ENCODE measurements at regions not wholly inside any gene's neighbourhood (a gene's known extent, or its start where the extent isn't known, plus 50 kb on each side); places are given as distances from the start of the nearest gene placed in this dataset.

DNA sequence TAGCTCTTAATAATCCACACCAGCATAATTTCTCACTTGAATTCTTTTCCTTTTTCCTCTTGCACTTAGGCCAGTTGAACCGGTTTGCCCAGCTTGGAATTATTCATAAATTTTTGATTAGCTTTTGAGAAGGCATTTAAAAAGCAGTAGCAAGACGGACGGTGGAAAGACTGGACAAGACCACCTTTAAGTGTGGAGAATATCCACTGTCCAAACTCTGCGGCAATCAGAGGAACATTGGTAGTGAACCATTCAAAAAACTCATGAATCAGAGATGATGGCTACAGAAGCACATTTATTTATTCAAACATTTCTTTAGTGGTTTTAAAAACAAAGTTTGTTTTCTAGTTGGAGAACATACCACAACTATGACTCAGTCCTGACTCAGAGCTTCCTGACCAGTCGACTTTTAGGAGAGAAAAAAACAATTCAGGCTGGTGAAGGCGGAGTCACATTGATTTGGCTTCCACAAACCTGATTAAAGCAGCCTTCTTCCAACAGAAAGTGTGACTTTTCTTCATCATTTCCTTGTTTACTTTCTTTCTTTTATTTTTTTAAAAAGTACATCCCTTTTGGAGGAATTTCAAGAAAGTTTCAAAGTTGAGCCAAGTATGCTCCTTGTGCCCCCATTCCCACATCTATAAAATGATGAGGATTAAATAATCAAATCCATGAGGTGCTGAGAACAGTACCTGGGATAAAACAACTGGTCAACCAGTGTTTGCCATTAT lies 128.8 kb downstream of the ADSS2 start:
- Histone ChIP-seq H3K4me3 (ENCODE audit: low read depth in 1 of 2, low read length in 1 of 2) (peak overlapping the region; percentile 60), H3K27me3 (no peaks in the 10 kb centered on the region), H3K4me1 (ENCODE audit: control insufficient read depth in 1 of 2, insufficient read depth in 1 of 2, low read depth in 1 of 2, low read length in 1 of 2) (peaks cover 78 to 79% of the 10 kb centered on the region in 2 experiments), H3K27ac (peak overlapping the region; percentile 100), H3K36me3 (no peaks in the 10 kb centered on the region), H3K9me3 (no peaks in the 10 kb centered on the region)
- TF ChIP-seq, protein P1, sequence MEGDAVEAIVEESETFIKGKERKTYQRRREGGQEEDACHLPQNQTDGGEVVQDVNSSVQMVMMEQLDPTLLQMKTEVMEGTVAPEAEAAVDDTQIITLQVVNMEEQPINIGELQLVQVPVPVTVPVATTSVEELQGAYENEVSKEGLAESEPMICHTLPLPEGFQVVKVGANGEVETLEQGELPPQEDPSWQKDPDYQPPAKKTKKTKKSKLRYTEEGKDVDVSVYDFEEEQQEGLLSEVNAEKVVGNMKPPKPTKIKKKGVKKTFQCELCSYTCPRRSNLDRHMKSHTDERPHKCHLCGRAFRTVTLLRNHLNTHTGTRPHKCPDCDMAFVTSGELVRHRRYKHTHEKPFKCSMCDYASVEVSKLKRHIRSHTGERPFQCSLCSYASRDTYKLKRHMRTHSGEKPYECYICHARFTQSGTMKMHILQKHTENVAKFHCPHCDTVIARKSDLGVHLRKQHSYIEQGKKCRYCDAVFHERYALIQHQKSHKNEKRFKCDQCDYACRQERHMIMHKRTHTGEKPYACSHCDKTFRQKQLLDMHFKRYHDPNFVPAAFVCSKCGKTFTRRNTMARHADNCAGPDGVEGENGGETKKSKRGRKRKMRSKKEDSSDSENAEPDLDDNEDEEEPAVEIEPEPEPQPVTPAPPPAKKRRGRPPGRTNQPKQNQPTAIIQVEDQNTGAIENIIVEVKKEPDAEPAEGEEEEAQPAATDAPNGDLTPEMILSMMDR (IDR thresholded peaks at IDR 0.05), result no peak

DNA sequence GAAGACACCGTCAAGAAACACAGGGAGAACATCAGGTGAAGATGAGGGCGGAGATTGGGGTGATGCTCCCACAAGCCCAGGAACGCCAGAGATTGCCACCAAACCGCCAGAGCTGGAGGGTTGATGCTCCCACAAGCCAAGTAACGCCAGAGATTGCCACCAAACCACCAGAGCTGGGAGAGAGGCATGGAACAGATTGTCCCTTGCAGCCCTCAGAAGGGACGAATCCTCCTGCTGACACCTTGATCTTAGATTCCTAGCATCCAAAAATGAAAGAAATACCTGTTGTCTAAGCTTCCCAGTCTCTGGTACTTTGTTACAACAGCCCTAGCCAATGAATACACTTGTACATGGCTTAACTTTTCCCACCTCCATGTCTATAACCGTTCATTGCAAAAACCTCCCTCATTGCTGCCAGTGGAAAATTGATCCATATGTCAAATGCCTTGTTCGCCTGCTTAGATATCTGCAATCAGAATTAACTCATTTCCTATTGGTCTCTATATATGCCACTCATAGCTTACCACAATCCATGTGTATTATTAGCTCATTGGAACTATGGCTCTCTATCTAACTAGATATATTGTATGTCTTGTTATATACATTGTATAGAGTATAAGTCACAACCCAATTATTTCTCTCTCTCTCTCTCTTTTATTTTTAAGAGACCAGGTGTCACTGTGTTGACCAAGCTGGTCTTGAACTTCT lies 127.4 kb downstream of the ADSS2 start:
- TF ChIP-seq, protein P1 (IDR thresholded peaks at IDR 0.05), result no peak
- H3K4me3 ChIP-seq (ENCODE audit: low read depth in 1 of 2, low read length in 1 of 2), result peak overlapping the region; percentile 60
- H3K27ac ChIP-seq, result peak overlapping the region; percentile 100
- H3K4me1 ChIP-seq (ENCODE audit: control insufficient read depth in 1 of 2, insufficient read depth in 1 of 2, low read depth in 1 of 2, low read length in 1 of 2), result peaks cover 65% of the 10 kb centered on the region in 2 experiments
- H3K9me3 ChIP-seq, result no peaks in the 10 kb centered on the region
- H3K36me3 ChIP-seq, result no peaks in the 10 kb centered on the region
- no peaks in the 10 kb centered on the region for H3K27me3 ChIP-seq

DNA sequence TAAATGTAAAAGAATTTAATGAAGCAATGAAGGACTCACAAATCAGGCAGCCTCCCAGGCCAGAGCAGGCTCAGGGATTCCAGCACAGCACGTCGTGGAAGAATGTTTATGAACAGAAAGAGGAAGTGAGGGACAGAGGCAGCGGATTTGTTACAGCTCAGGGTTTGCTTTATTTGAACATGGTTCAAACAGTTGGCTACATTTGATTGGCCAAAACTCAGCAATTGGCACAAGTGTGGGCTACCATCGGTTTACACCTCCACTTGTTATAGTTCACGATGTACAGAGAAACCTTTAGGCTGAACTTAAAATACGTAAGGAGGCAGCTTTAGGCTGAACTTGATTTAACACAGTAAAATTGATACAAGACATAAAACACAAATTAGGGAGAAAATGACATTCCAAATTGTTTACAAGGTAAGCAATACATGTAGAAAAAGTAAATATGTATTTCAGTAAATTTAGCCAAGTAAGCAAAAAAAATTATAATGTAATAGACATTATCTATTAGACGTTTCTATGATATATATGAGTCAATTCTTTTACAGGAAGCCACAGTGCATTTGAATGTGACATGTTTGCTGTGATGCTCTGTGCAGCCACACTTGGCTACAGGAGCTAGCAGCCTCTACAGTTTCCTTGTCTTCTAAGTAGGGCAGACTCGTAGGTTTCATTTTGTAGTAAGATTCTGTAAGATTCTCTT lies 126.5 kb downstream of the ADSS2 start:
- H3K36me3 ChIP-seq, result no peaks in the 10 kb centered on the region
- peak overlapping the region; percentile 100 for H3K27ac ChIP-seq
- TF ChIP-seq, protein P1 (IDR thresholded peaks at IDR 0.05), result no peak
- no peaks in the 10 kb centered on the region for H3K9me3 ChIP-seq
- H3K4me1 ChIP-seq (ENCODE audit: control insufficient read depth in 1 of 2, insufficient read depth in 1 of 2, low read depth in 1 of 2, low read length in 1 of 2), result peaks cover 56% of the 10 kb centered on the region in 2 experiments
- H3K27me3 ChIP-seq, result no peaks in the 10 kb centered on the region
- H3K4me3 ChIP-seq (ENCODE audit: low read depth in 1 of 2, low read length in 1 of 2), result peak overlapping the region; percentile 60

DNA sequence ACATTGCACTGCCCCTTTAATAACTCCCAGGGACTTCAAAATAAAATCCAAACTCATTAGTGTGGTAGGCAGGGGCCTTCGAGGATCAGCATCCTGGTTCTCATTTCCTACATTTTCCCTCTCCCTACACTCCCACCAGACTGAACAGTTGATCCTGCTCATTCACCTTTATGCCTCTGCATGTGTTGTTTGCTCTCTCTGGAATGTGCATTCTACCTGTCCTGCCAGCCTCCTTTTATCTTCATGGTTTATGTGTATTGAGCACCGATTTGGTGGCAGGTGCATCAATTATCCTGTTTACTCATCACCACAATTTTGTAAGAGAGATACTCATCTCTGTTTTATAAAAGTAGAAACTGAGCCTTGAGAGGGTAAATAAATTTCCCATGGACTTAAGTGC lies 125.0 kb downstream of the ADSS2 start:
- TF ChIP-seq, protein P1 (IDR thresholded peaks at IDR 0.05), result no peak
- H3K4me3 ChIP-seq (ENCODE audit: low read depth in 1 of 2, low read length in 1 of 2), result no peak overlapping the region
- H3K27ac ChIP-seq, result no peak overlapping the region
- no peaks in the 10 kb centered on the region for H3K9me3 ChIP-seq
- H3K36me3 ChIP-seq, result no peaks in the 10 kb centered on the region
- H3K27me3 ChIP-seq, result no peaks in the 10 kb centered on the region
- H3K4me1 ChIP-seq (ENCODE audit: control insufficient read depth in 1 of 2, insufficient read depth in 1 of 2, low read depth in 1 of 2, low read length in 1 of 2), result peaks cover 41% of the 10 kb centered on the region in 2 experiments

DNA sequence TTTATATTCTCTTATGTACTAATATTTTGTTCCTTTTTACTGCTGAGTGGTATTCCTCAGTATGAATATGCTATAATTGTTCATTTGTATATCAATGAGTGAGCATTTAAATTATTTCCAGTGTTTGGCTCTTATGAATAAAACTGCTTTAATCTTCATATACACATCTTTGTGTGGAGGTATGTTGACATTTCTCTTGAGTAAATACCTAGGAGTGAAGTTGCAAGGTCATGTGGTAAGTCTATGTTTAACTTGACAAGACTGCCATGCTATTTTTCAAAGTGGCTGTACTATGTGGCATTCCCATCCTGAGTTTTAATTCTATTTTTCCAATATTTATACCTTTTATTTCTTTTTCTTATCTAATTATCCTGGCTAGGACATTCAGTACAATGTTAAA lies 124.2 kb downstream of the ADSS2 start:
- no peaks in the 10 kb centered on the region for H3K9me3 ChIP-seq
- H3K4me3 ChIP-seq (ENCODE audit: low read depth in 1 of 2, low read length in 1 of 2), result no peak overlapping the region
- peaks cover 33% of the 10 kb centered on the region in 2 experiments for H3K4me1 ChIP-seq (ENCODE audit: control insufficient read depth in 1 of 2, insufficient read depth in 1 of 2, low read depth in 1 of 2, low read length in 1 of 2)
- no peak overlapping the region for H3K27ac ChIP-seq
- H3K27me3 ChIP-seq, result no peaks in the 10 kb centered on the region
- H3K36me3 ChIP-seq, result no peaks in the 10 kb centered on the region
- TF ChIP-seq, protein P1 (IDR thresholded peaks at IDR 0.05), result no peak
